PFSK-1 (cell line): ENCODE measurements at regions not wholly inside any gene's neighbourhood (a gene's known extent, or its start where the extent isn't known, plus 50 kb on each side); places are given as distances from the start of the nearest gene placed in this dataset.

Experiments
- POLR2AphosphoS5 ChIP-seq: IDR thresholded peaks from 2 replicates; pipeline ENCODE4 v1.6.1; 2012; ENCODE audit warnings: low read depth, mild to moderate bottlenecking, control low read depth, low read length, moderate library complexity
- REST ChIP-seq, 2 experiments: IDR thresholded peaks; 2 replicates each; pipeline versions ENCODE4 v1.6.1 to v1.8.0; 2011 to 2012; ENCODE audit warnings: low read depth in 2 of 2, low read length in 2 of 2, control low read depth in 1 of 2, inconsistent platforms in 1 of 2, mild to moderate bottlenecking in 1 of 2, moderate library complexity in 1 of 2; ENCODE audit not compliant: insufficient read depth in 1 of 2
- TAF1 ChIP-seq: IDR thresholded peaks from 2 replicates; pipeline ENCODE4 v1.6.1; 2012; ENCODE audit warnings: low read length, control low read depth, borderline replicate concordance; ENCODE audit not compliant: insufficient read depth

- TF ChIP-seq TAF1 = no peak
- TF ChIP-seq POLR2AphosphoS5 = no peak
- TF ChIP-seq REST (IDR thresholded peaks at IDR 0.05; ENCODE audit: insufficient read depth in 1 of 2, low read depth in 2 of 2, low read length in 2 of 2) = no peak
These were observed 668.3 kb downstream of the UQCRFS1 start for GRCh38 chr19:28544451-28545261.
